ENCODE measurements at regions not wholly inside any gene's neighbourhood (a gene's known extent, or its start where the extent isn't known, plus 50 kb on each side); places are given as distances from the start of the nearest gene placed in this dataset.

GRCh38 chr15:25171856-25172687, 217.3 kb downstream of the SNRPN start:
- TF ChIP-seq CTCF (IDR thresholded peaks at IDR 0.05; ENCODE audit: insufficient read depth, low read length) (no peak), SPI1 (IDR thresholded peaks at IDR 0.05; ENCODE audit: borderline replicate concordance, low read depth) (no peak), POLR2AphosphoS5 (IDR thresholded peaks at IDR 0.05; ENCODE audit: low read depth) (no peak), REST (IDR thresholded peaks at IDR 0.05; ENCODE audit: insufficient replicate concordance, low read depth) (no peak), GABPA (IDR thresholded peaks at IDR 0.05; ENCODE audit: low read depth) (no peak)

All from HL-60 (cell line).